Activated CD4-positive, alpha-beta T cell treated with anti-CD3 and anti-CD28 coated beads, Interleukin-2, amount 10 ng/mL, durations not matched to agents 7 days and 5 days (primary cell): ENCODE measurements at regions not wholly inside any gene's neighbourhood (a gene's known extent, or its start where the extent isn't known, plus 50 kb on each side); places are given as distances from the start of the nearest gene placed in this dataset.

Experiments used
- CTCF ChIA-PET: fragments of 350-600 bp; sonication (Branson Sonifier 250); formaldehyde crosslinking; loops from one replicate; lab custom pipeline; 2021; ENCODE audit warnings: antibody characterized with exemption; lab: Charles Lee
- POLR2A ChIA-PET: fragments of 350-600 bp; sonication (Branson Sonifier 250); formaldehyde crosslinking; loops from one replicate; lab custom pipeline; 2021; ENCODE audit warnings: antibody characterized with exemption; lab: Charles Lee
- DNase-seq: peaks from one replicate; pipeline ENCODE4 v3.0.0-alpha.2; 2020
- H3K27ac Mint-ChIP-seq: one replicate; pipeline ENCODE4 v1.8.0; 2021; ENCODE audit warnings: mild to moderate bottlenecking, moderate library complexity, mixed read lengths
- H3K27me3 Mint-ChIP-seq: one replicate; pipeline ENCODE4 v1.8.0; 2021; ENCODE audit warnings: mixed read lengths
- H3K36me3 Mint-ChIP-seq: one replicate; pipeline ENCODE4 v1.8.0; 2021; ENCODE audit warnings: low read depth, mixed read lengths
- H3K4me1 Mint-ChIP-seq: one replicate; pipeline ENCODE4 v1.8.0; 2021; ENCODE audit warnings: mixed read lengths
- H3K4me3 Mint-ChIP-seq: one replicate; pipeline ENCODE4 v1.8.0; 2021; ENCODE audit warnings: mild to moderate bottlenecking, moderate library complexity, mixed read lengths
- H3K9me3 Mint-ChIP-seq: one replicate; pipeline ENCODE4 v1.8.0; 2021; ENCODE audit warnings: mixed read lengths

DNA sequence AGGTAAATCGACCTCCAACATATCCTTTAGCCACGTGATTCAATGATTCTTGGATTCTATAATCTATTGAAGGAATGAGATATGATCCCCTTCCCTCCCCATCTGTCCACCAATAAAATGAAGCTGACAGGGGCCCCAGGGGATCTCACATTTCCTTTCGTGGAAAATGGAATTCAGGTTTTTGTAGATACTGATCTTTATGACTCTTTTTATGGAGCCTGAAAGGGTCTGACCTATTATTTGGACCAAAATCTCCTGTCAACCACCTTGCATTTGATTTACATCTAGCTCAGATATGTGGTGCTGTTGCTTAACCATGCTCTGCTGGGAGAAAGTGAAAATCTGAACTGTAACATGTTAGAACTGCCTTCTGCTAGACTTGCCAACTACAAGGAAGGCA lies 234.0 kb upstream of the CXCL12 start:
- POLR2A ChIA-PET = no interaction called here
- CTCF ChIA-PET = no interaction called here

DNA sequence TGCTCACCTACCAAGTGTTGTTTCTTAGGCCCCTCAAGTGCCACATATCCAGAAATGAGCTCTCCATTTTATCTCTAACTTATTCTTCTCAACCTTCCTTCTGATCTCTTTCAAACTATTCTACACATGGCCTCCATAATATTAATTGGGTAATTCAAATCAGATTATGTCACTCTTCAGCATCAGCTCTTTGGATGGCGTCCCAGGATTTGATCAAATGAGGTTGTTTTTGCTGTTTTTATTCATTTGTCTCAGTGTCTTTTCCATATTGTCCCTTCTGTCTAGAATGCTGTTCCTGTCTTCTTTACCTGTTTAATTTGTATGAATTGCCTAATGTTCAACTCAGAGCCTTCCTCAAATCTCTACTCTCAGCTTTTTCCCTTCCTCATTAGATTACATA lies 234.6 kb upstream of the CXCL12 start:
- ChIA-PET CTCF (no interaction called here), POLR2A (no interaction called here)
- H3K27ac Mint-ChIP-seq = no peak overlapping the region
- H3K4me1 Mint-ChIP-seq = no peaks in the 10 kb centered on the region
- DNase-seq = no peak
- no peaks in the 10 kb centered on the region for H3K27me3 Mint-ChIP-seq
- H3K36me3 Mint-ChIP-seq = no peaks in the 10 kb centered on the region
- H3K9me3 Mint-ChIP-seq = no peaks in the 10 kb centered on the region
- no peak overlapping the region for H3K4me3 Mint-ChIP-seq

More for the DNA sequence above, 234.0 kb upstream of the CXCL12 start:
- Mint-ChIP-seq H3K27ac (no peak overlapping the region), H3K27me3 (no peaks in the 10 kb centered on the region), H3K36me3 (no peaks in the 10 kb centered on the region), H3K4me3 (no peak overlapping the region), H3K9me3 (no peaks in the 10 kb centered on the region), H3K4me1 (no peaks in the 10 kb centered on the region)
- no peak for DNase-seq

DNA sequence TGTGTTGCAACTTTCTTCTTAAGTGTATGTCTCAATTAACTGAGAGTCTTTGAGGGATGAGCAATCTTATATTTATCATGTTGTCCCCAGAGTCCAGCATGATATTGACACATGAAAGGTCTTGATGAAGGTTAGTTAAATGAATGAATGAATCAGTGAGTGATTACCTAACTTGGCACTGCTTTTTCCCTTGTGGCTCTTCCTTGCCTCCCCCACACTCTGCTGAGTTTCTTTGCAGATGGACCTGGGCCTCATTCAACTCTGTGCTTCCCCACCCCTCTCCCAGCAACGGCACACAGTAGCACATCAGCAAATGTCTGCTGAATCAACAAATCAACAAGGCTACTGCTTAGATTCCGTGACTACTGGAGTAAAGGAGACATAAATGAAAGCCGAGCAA lies 235.1 kb upstream of the CXCL12 start:
- no peaks in the 10 kb centered on the region for H3K4me1 Mint-ChIP-seq
- no peaks in the 10 kb centered on the region for H3K36me3 Mint-ChIP-seq
- CTCF ChIA-PET = no interaction called here
- POLR2A ChIA-PET = no interaction called here
- DNase-seq = no peak
- no peak overlapping the region for H3K27ac Mint-ChIP-seq
- no peaks in the 10 kb centered on the region for H3K9me3 Mint-ChIP-seq
- H3K27me3 Mint-ChIP-seq = no peaks in the 10 kb centered on the region
- no peak overlapping the region for H3K4me3 Mint-ChIP-seq

DNA sequence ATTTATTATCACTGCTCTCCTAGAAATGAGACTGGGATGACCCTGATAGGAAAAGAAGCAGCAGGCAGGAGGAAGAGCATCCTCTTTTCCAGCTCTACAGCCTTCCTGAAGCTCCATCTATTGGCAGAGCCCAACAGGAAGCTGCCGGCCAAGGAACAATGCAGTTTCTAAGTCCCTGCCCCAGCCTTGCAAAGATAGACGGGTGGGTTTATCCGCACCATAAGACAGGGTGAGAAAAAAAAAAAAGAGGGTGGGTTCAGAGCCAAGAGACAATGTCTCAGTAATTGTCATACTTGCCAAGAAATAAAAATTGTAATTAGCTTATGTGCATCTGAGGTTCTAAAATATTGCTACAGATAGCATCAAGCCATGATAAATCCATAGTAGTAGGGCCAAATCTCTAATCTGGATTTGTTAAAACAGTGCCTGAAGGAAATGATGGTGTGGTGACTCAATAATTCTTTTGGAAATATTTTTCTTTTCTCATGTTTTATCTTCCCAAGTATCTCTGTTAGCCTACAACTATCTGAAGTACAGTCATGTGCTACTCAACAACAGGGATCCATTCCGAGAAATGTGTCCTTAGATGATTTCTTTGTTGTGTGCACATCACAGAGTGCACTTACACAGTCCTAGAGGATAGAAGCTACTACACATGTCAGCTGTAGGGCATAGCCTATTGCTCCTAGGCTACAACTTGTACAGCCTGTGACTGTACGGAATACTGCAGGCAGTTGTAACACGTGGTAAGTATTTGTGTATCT lies 242.9 kb upstream of the CXCL12 start:
- ChIA-PET POLR2A (no interaction called here), CTCF (no interaction called here)
- H3K27ac Mint-ChIP-seq = no peak overlapping the region
- no peak overlapping the region for H3K4me3 Mint-ChIP-seq
- H3K4me1 Mint-ChIP-seq = no peaks in the 10 kb centered on the region
- no peaks in the 10 kb centered on the region for H3K27me3 Mint-ChIP-seq
- H3K36me3 Mint-ChIP-seq = no peaks in the 10 kb centered on the region
- no peaks in the 10 kb centered on the region for H3K9me3 Mint-ChIP-seq
- DNase-seq = no peak

DNA sequence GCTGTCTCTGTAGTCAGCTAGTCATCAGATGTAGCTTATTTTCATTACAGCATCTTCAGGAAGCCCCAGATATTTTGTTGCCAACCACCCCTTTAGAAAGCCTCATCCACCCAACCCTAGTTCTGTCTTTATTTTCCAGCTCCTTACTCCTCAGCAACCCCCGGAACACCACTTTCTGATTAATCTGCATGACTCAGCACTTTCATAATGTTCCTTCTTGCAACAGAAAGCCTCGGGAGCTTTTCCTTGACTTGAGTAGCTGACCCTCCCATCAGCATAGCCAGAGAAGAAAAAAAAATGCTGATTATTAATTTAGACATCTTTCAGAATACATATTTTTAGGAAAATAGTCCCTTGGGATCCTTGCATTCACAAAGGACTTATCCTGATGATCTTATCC lies 244.0 kb upstream of the CXCL12 start:
- POLR2A ChIA-PET = no interaction called here
- Mint-ChIP-seq H3K36me3 (no peaks in the 10 kb centered on the region), H3K27ac (no peak overlapping the region), H3K4me1 (no peaks in the 10 kb centered on the region), H3K9me3 (no peaks in the 10 kb centered on the region), H3K4me3 (no peak overlapping the region), H3K27me3 (no peaks in the 10 kb centered on the region)
- CTCF ChIA-PET = no interaction called here
- DNase-seq = no peak

DNA sequence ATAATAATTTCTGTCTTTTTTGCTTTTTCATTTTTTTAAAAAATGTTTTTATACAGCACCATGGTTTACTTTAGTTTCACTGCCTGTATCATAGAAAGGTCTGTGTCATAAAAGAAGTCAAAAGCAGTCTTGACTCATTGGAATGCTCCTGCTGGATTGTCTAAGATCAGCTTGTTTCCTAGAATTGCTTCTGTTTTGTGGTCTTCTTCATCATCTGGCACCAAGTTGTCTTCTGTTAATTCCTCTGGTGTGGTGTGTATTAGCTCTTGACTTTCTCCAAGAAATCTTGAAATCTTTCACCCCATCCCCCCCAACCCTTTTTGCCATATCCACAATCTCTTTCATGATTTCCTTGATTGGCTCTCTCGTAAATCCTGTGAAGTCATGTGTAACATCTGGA lies 250.3 kb upstream of the CXCL12 start:
- no peaks in the 10 kb centered on the region for H3K4me1 Mint-ChIP-seq
- no peaks in the 10 kb centered on the region for H3K9me3 Mint-ChIP-seq
- H3K36me3 Mint-ChIP-seq = no peaks in the 10 kb centered on the region
- H3K27me3 Mint-ChIP-seq = no peaks in the 10 kb centered on the region
- no peak overlapping the region for H3K4me3 Mint-ChIP-seq
- POLR2A ChIA-PET = no interaction called here
- no peak for DNase-seq
- CTCF ChIA-PET = no interaction called here
- no peak overlapping the region for H3K27ac Mint-ChIP-seq

DNA sequence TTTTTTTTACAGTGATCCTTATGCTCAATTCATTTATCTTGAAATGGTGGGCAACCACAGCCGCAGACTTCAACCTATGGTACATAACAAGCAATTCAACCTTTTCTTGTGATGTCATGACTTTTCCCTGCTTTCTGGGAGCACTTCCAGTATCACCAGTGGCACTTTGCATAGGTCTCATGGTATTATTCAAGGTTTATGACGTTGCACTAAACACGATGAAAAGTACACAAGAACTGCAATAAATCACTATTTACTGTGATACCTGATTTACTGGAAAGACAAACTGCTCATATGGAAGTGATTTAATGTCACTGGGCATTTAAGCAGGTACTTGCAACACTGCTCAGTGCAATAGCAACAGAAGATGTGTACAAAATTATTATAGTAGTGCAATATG lies 251.7 kb upstream of the CXCL12 start:
- H3K9me3 Mint-ChIP-seq = no peaks in the 10 kb centered on the region
- POLR2A ChIA-PET = no interaction called here
- no peak overlapping the region for H3K27ac Mint-ChIP-seq
- no peaks in the 10 kb centered on the region for H3K27me3 Mint-ChIP-seq
- DNase-seq = no peak
- CTCF ChIA-PET = no interaction called here
- no peak overlapping the region for H3K4me3 Mint-ChIP-seq
- H3K4me1 Mint-ChIP-seq = no peaks in the 10 kb centered on the region
- no peaks in the 10 kb centered on the region for H3K36me3 Mint-ChIP-seq

DNA sequence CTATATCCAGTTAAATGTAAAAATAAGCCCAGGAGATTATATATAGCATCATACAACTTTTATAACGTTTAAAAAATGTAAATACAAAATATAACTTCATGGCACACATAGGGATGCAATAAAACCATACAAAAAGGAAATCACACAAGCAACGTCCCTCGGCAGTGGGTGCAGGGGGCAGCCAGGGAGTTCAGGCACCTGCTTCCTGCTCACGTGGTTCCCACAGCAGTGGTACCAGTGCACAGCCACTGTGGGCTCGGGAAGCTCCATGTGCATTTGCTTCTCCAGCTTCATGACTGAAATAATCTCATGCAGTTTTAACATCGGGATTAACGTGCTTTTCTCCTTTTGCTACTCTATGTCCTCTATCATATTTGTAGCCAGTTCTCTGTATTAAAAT lies 255.5 kb upstream of the CXCL12 start:
- no peak overlapping the region for H3K4me3 Mint-ChIP-seq
- no peaks in the 10 kb centered on the region for H3K36me3 Mint-ChIP-seq
- H3K4me1 Mint-ChIP-seq = no peaks in the 10 kb centered on the region
- no peaks in the 10 kb centered on the region for H3K9me3 Mint-ChIP-seq
- CTCF ChIA-PET = no interaction called here
- DNase-seq = no peak
- H3K27me3 Mint-ChIP-seq = no peaks in the 10 kb centered on the region
- no peak overlapping the region for H3K27ac Mint-ChIP-seq
- POLR2A ChIA-PET = no interaction called here

DNA sequence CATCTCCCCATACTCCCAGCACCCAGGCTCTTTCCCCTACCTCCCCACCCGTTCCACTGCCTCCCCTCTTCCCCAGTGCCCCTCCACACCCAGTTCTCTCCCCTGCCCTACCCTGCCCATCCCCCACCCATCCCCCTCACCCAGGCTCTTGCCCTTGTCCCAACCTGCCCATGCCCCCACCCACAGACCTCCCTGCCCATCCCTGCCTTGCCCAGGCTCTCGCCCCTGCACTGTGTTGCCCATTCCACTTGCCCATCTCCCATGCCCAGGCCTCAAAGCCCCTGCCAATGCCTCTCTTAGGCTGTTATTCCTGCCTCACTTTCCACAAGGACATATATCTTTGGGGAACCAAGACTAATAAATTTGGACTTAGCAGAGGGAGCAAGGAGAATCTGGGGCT lies 262.6 kb upstream of the CXCL12 start:
- Mint-ChIP-seq H3K4me1 (peaks cover 2% of the 10 kb centered on the region), H3K36me3 (no peaks in the 10 kb centered on the region), H3K27me3 (no peaks in the 10 kb centered on the region), H3K9me3 (no peaks in the 10 kb centered on the region), H3K27ac (no peak overlapping the region), H3K4me3 (no peak overlapping the region)
- POLR2A ChIA-PET = no interaction called here
- CTCF ChIA-PET = no interaction called here
- no peak for DNase-seq

DNA sequence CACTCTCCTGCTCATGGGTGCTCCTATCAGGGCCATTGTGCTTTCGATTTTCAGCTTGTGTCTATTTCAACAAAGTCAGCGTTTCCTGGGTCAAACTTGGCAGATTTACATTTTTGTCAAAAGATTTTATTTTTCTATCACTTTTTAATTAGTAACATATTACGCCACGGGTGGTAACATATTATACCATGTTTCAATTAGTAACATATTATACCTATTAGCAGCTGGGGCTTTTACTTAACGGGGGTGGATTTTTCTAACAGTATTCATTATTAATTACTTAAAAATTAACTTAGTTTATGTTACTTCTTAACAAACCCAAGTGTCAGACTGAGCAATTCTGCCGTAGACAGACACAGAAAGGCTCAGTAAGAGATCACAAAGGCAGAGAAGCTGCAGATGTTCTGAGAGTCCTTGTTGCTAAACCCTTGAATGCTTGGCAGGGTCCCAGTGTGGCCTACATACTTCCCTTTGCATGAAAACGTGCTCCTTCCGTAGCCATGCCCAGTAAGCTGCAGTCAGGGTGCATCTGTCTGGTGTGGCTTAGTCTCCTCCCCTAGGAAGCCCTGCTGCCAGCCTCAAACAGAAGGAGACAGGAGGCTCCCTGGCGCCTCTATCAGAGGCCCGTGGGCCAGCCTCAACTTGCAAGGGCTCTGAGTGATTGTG lies 263.1 kb upstream of the CXCL12 start:
- peaks cover 2% of the 10 kb centered on the region for H3K4me1 Mint-ChIP-seq
- H3K36me3 Mint-ChIP-seq = no peaks in the 10 kb centered on the region
- H3K27me3 Mint-ChIP-seq = no peaks in the 10 kb centered on the region
- H3K9me3 Mint-ChIP-seq = no peaks in the 10 kb centered on the region
- POLR2A ChIA-PET = no interaction called here
- H3K4me3 Mint-ChIP-seq = no peak overlapping the region
- CTCF ChIA-PET = no interaction called here
- H3K27ac Mint-ChIP-seq = no peak overlapping the region
- no peak for DNase-seq

DNA sequence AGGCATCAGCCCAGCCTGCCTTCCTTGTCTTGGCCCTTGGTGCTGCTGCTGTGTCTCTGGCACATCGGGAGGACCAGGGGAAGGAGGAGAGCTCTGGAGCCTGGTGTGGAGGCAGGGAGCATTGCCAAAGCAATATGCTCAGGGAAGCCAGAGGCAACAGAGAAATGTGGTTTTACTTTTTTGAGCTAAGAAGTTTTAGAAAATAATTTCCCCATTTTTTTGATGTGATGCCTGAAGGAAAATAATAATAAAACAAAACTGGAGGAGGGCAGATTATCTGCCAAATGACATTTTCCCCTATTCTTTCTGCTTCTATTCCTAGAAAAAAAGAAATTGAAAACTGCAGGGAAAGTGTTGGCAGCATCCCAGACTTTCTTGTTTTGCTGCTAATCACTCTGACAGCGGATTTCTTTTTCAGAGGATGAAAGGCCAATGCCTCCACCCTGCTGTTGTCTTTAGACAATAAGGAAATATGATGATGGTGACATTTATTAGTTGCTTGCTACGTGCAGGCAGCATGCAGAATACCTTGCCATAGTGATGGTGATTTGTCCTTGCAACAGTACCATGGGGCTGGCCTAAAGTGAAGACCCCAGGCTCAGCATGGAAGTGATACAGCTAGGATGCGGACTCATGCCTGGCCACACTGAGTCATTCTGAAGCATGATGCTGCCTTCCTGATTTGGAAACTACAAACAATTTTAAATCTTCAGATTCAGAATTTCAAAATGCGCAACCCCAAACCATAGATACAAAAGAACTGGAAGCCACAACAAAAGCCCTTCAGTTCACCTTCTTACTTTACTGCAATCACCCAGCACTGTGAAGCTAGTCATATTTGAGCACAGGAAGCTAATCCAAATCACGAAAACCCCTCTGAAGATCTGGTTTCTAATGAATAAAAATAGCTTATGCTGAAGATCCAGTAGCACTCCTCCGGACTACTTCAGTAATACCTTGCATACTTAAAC lies 260.2 kb upstream of the TMEM72 start:
- Mint-ChIP-seq H3K4me1 (peaks cover 2% of the 10 kb centered on the region), H3K36me3 (no peaks in the 10 kb centered on the region), H3K27me3 (peaks cover 2% of the 10 kb centered on the region), H3K4me3 (no peak overlapping the region), H3K9me3 (no peaks in the 10 kb centered on the region), H3K27ac (no peak overlapping the region)
- POLR2A ChIA-PET = no interaction called here
- DNase-seq = no peak
- CTCF ChIA-PET = no interaction called here

DNA sequence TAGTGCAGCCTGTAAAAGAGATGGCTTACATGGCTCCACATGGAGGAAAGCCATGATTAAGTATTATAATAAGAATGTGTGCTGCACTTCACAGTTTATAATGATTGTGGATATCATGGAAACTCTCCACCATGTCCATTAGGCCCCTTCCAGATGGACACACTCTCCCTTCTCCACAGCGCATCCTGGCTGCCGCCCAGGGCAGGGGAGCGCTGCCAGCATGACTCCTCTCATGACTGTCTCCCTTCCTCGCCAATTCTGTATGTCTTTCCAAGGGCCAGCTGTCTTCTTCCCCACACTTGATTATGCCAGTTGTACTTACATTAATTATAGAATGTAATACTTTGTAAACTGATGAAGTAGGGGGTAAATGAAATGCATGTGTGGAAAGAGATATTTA lies 259.3 kb upstream of the TMEM72 start:
- no peaks in the 10 kb centered on the region for H3K36me3 Mint-ChIP-seq
- no peak for DNase-seq
- CTCF ChIA-PET = no interaction called here
- peaks cover 2% of the 10 kb centered on the region for H3K27me3 Mint-ChIP-seq
- no peaks in the 10 kb centered on the region for H3K9me3 Mint-ChIP-seq
- POLR2A ChIA-PET = no interaction called here
- H3K27ac Mint-ChIP-seq = no peak overlapping the region
- H3K4me1 Mint-ChIP-seq = peaks cover 2% of the 10 kb centered on the region
- H3K4me3 Mint-ChIP-seq = no peak overlapping the region

DNA sequence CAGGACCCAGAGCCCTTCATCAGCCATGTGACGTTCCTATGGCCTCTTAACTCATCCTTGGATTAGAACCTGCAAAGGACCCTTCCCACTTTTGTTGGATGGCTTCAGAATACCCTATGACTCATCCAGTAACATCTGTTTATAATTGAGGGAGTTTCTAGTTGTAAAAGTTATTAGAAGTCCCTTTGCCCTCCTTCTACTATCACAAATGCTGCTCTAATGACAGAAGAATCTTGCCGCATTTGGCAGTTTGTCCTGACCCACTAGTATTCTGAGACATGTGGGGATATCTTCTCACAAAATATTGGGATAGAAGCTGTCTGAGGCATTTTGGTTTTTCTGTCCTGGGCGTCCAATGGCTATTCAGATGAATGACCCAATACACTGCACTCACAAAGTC lies 251.8 kb upstream of the TMEM72 start:
- Mint-ChIP-seq H3K27ac (no peak overlapping the region), H3K4me3 (no peak overlapping the region), H3K4me1 (no peaks in the 10 kb centered on the region), H3K9me3 (no peaks in the 10 kb centered on the region), H3K27me3 (peaks cover 5% of the 10 kb centered on the region), H3K36me3 (no peaks in the 10 kb centered on the region)
- no peak for DNase-seq
- ChIA-PET POLR2A (no interaction called here), CTCF (no interaction called here)
